WTC11 (cell line): ENCODE measurements at regions not wholly inside any gene's neighbourhood (a gene's known extent, or its start where the extent isn't known, plus 50 kb on each side); places are given as distances from the start of the nearest gene placed in this dataset.

Source experiments
- ATAC-seq: fragments of 200-7000 bp; cut with Tn5 transposase; 2 replicates; pipeline ENCODE4 v1.10.0; 2021; ENCODE audit warnings: mild to moderate bottlenecking, moderate library complexity
- CTCF ChIA-PET: fragments of 300-600 bp; sonication (Branson Sonifier 250); formaldehyde crosslinking; loops from one replicate; lab custom pipeline; 2021; ENCODE audit warnings: antibody characterized with exemption; lab: Charles Lee
- POLR2A ChIA-PET: fragments of 350-600 bp; sonication (Branson Sonifier 250); formaldehyde crosslinking; loops from one replicate; lab custom pipeline; 2021; ENCODE audit warnings: antibody characterized with exemption; lab: Charles Lee
- DNase-seq: peaks from one replicate; pipeline ENCODE4 v3.0.0; 2021; ENCODE audit warnings: low spot score
- H3K27ac Mint-ChIP-seq: 2 replicates; pipeline ENCODE4 v1.8.0; 2021; ENCODE audit warnings: mixed read lengths
- H3K27me3 Mint-ChIP-seq: 2 replicates; pipeline ENCODE4 v1.8.0; 2021; ENCODE audit warnings: low read depth, mild to moderate bottlenecking, moderate library complexity, mixed read lengths
- H3K36me3 Mint-ChIP-seq: 2 replicates; pipeline ENCODE4 v1.8.0; 2021; ENCODE audit warnings: mixed read lengths
- H3K4me1 Mint-ChIP-seq: 2 replicates; pipeline ENCODE4 v1.8.0; 2022; ENCODE audit warnings: mixed read lengths
- H3K4me3 Mint-ChIP-seq: 2 replicates; pipeline ENCODE4 v1.8.0; 2021; ENCODE audit warnings: mild to moderate bottlenecking, moderate library complexity, mixed read lengths
- H3K9me3 Mint-ChIP-seq: 2 replicates; pipeline ENCODE4 v1.8.0; 2021; ENCODE audit warnings: mixed read lengths
- CREB1 ChIP-seq: sonication (generic); formaldehyde crosslinking; IDR thresholded peaks from 2 replicates; pipeline ENCODE4 v1.8.0; 2023; ENCODE audit warnings: mild to moderate bottlenecking, missing genetic modification reagents
- EMX1 ChIP-seq: fragments of 250-450 bp; sonication (Bioruptor Pico); IDR thresholded peaks from 2 replicates; pipeline ENCODE4 v1.8.0; 2021; ENCODE audit warnings: mild to moderate bottlenecking
- FOXJ3 ChIP-seq: sonication (generic); formaldehyde crosslinking; IDR thresholded peaks from 2 replicates; pipeline ENCODE4 v1.9.0; 2021; ENCODE audit warnings: missing genetic modification reagents, mild to moderate bottlenecking, borderline replicate concordance
- JAZF1 ChIP-seq: fragments of 250-450 bp; sonication (Bioruptor Pico); IDR thresholded peaks from 2 replicates; pipeline ENCODE4 v1.9.0; 2021; ENCODE audit warnings: moderate library complexity, mild to moderate bottlenecking, inconsistent platforms
- MXD4 ChIP-seq: fragments of 250-450 bp; sonication (Bioruptor Pico); IDR thresholded peaks from 2 replicates; pipeline ENCODE4 v1.8.0; 2021; ENCODE audit warnings: mild to moderate bottlenecking, moderate library complexity, borderline replicate concordance
- MYBL2 ChIP-seq: sonication (generic); formaldehyde crosslinking; IDR thresholded peaks from 2 replicates; pipeline ENCODE4 v1.8.1; 2023; ENCODE audit warnings: mild to moderate bottlenecking, moderate library complexity, missing genetic modification reagents
- NFYB ChIP-seq: sonication (generic); formaldehyde crosslinking; conservative IDR thresholded peaks from 2 replicates; pipeline ENCODE4 v1.8.0; 2022; ENCODE audit warnings: low read depth, missing genetic modification reagents
- NR2C2 ChIP-seq: sonication (generic); formaldehyde crosslinking; IDR thresholded peaks from 2 replicates; pipeline ENCODE4 v1.8.0; 2022; ENCODE audit warnings: mild to moderate bottlenecking, missing genetic modification reagents
- NR3C1 ChIP-seq: sonication (generic); formaldehyde crosslinking; conservative IDR thresholded peaks from 2 replicates; pipeline ENCODE4 v1.8.1; 2023; ENCODE audit warnings: low read depth, mild to moderate bottlenecking, missing genetic modification reagents
- OVOL2 ChIP-seq: fragments of 250-450 bp; sonication (Bioruptor Pico); IDR thresholded peaks from 2 replicates; pipeline ENCODE4 v1.9.0; 2021; ENCODE audit warnings: mild to moderate bottlenecking, borderline replicate concordance
- RELA ChIP-seq: sonication (generic); formaldehyde crosslinking; IDR thresholded peaks from 2 replicates; pipeline ENCODE4 v1.8.1; 2022; ENCODE audit warnings: missing genetic modification reagents, mild to moderate bottlenecking, borderline replicate concordance
- SMAD3 ChIP-seq: sonication (generic); formaldehyde crosslinking; IDR thresholded peaks from 2 replicates; pipeline ENCODE4 v1.8.0; 2022; ENCODE audit warnings: missing genetic modification reagents, mild to moderate bottlenecking, borderline replicate concordance
- SMAD4 ChIP-seq: sonication (generic); formaldehyde crosslinking; IDR thresholded peaks from 2 replicates; pipeline ENCODE4 v1.8.0; 2022; ENCODE audit warnings: mild to moderate bottlenecking, missing genetic modification reagents
- SOX15 ChIP-seq: fragments of 250-450 bp; sonication (Bioruptor Pico); IDR thresholded peaks from 2 replicates; pipeline ENCODE4 v1.9.0; 2021; ENCODE audit warnings: mild to moderate bottlenecking
- TCF7 ChIP-seq: sonication (generic); formaldehyde crosslinking; IDR thresholded peaks from 2 replicates; pipeline ENCODE4 v1.8.0; 2022; ENCODE audit warnings: mild to moderate bottlenecking, low read depth, missing genetic modification reagents, moderate library complexity
- TEAD4 ChIP-seq: sonication (generic); formaldehyde crosslinking; IDR thresholded peaks from 2 replicates; pipeline ENCODE4 v1.8.0; 2022; ENCODE audit warnings: mild to moderate bottlenecking, missing genetic modification reagents
- ZNF219 ChIP-seq: sonication (generic); formaldehyde crosslinking; IDR thresholded peaks from 2 replicates; pipeline ENCODE4 v1.8.0; 2023; ENCODE audit warnings: missing genetic modification reagents, mild to moderate bottlenecking, borderline replicate concordance
- ZNF232 ChIP-seq: sonication (generic); formaldehyde crosslinking; IDR thresholded peaks from 2 replicates; pipeline ENCODE4 v1.8.0; 2022; ENCODE audit warnings: mild to moderate bottlenecking, missing genetic modification reagents
- ZNF416 ChIP-seq: fragments of 250-450 bp; sonication (Bioruptor Pico); IDR thresholded peaks from 2 replicates; pipeline ENCODE4 v1.9.0; 2021; ENCODE audit warnings: mild to moderate bottlenecking, inconsistent platforms
- TF ChIP-seq, protein P1 (sequence below): sonication (generic); formaldehyde crosslinking; conservative IDR thresholded peaks from 2 replicates; pipeline ENCODE4 v1.8.1; 2022; ENCODE audit warnings: mild to moderate bottlenecking, missing genetic modification reagents
- TF ChIP-seq, protein P2 (sequence below): sonication (generic); formaldehyde crosslinking; IDR thresholded peaks from 2 replicates; pipeline ENCODE4 v1.8.1; 2022; ENCODE audit warnings: low read depth, mild to moderate bottlenecking, moderate library complexity, missing genetic modification reagents, borderline replicate concordance
- TF ChIP-seq, protein P3 (sequence below): sonication (generic); formaldehyde crosslinking; conservative IDR thresholded peaks from 2 replicates; pipeline ENCODE4 v1.8.1; 2023; ENCODE audit warnings: mild to moderate bottlenecking, low read depth, missing genetic modification reagents, moderate library complexity
- TF ChIP-seq, protein P4 (sequence below): sonication (generic); formaldehyde crosslinking; IDR thresholded peaks from 2 replicates; pipeline ENCODE4 v1.8.0; 2022; ENCODE audit warnings: mild to moderate bottlenecking, missing genetic modification reagents
- TF ChIP-seq, protein P5 (sequence below): sonication (generic); formaldehyde crosslinking; IDR thresholded peaks from 2 replicates; pipeline ENCODE4 v1.8.1; 2022; ENCODE audit warnings: low read depth, missing genetic modification reagents, borderline replicate concordance
- TF ChIP-seq, protein P6 (sequence below): fragments of 250-450 bp; sonication (Bioruptor Pico); IDR thresholded peaks from 2 replicates; pipeline ENCODE4 v2.1.2; 2022; ENCODE audit warnings: mild to moderate bottlenecking, moderate library complexity
- TF ChIP-seq, protein P7 (sequence below): sonication (generic); formaldehyde crosslinking; IDR thresholded peaks from 2 replicates; pipeline ENCODE4 v1.8.0; 2023; ENCODE audit warnings: missing genetic modification reagents

DNA sequence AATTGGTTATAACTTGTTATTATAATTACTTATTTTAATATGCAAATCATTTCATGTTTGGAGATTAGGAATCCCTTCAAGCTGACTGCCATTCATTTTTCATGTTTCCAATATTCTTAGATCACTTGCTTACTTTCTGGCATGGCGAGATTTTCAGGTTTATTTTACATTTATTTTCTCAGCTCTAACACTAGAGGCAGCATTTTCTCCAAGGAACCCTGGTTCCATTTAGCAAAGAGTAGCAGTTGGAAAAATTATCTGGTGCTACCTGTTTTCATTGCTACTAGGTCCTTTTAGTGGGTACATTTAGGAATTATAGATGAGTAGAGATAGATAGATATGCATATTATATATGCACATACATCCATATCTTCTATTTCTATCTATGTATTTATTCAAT lies 90.9 kb upstream of the TRPC4 start (continued):
- TF ChIP-seq, protein P1, sequence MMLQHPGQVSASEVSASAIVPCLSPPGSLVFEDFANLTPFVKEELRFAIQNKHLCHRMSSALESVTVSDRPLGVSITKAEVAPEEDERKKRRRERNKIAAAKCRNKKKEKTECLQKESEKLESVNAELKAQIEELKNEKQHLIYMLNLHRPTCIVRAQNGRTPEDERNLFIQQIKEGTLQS = no peak
- TF ChIP-seq, protein P2, sequence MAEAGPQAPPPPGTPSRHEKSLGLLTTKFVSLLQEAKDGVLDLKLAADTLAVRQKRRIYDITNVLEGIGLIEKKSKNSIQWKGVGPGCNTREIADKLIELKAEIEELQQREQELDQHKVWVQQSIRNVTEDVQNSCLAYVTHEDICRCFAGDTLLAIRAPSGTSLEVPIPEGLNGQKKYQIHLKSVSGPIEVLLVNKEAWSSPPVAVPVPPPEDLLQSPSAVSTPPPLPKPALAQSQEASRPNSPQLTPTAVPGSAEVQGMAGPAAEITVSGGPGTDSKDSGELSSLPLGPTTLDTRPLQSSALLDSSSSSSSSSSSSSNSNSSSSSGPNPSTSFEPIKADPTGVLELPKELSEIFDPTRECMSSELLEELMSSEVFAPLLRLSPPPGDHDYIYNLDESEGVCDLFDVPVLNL = no peak
- TF ChIP-seq, all 79 proteins: peak for 0

DNA sequence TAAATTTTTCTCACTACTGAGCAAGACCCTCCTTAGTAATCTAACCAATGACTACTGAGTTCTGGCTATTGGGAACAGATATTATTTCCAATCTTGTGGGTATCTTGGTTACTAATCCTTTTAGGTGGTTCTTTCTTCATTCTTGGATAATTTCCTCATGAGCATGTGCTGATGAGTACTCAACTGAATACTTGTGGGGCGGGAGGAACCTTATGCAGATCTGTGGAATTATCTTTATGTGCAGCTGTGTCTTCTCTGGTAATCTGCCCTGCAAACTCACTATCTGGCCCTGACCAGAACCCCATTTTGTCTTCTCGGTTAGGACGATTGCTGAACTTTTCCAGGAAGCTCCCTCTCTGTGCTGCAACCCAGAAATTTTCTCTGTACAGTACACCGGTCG lies 89.7 kb upstream of the TRPC4 start:
- ATAC-seq (no peak), DNase-seq (no peak)
- peak overlapping the region; percentile 49; the same call in 1 of the 2 replicates for H3K27ac Mint-ChIP-seq
- H3K9me3 Mint-ChIP-seq = peaks cover 9% of the 10 kb centered on the region; the same call in 1 of the 2 replicates
- H3K27me3 Mint-ChIP-seq = no peaks in the 10 kb centered on the region
- H3K4me3 Mint-ChIP-seq = no peak overlapping the region
- POLR2A ChIA-PET = no interaction called here
- CTCF ChIA-PET = interaction anchor here (1.1 to 1.2 kb wide), 2 partner anchors 24 to 90 kb away, joined by 4 to 6 read pairs; partner anchors contain the start of gene TRPC4
- H3K36me3 Mint-ChIP-seq = no peaks in the 10 kb centered on the region
- peaks cover 8% of the 10 kb centered on the region; the same call in 1 of the 2 replicates for H3K4me1 Mint-ChIP-seq
- TF ChIP-seq NR3C1 (CRISPR knock-in tag) = no peak
- TF ChIP-seq CREB1 (CRISPR knock-in tag) = no peak
- no peak for TF ChIP-seq MYBL2
- TF ChIP-seq MXD4 (CRISPR knock-in tag) = no peak
- no peak for TF ChIP-seq SOX15
- no peak for TF ChIP-seq ZNF219
- no peak for TF ChIP-seq SMAD4 (CRISPR knock-in tag)
- no peak for TF ChIP-seq NR2C2 (CRISPR knock-in tag)
- TF ChIP-seq, protein P3, sequence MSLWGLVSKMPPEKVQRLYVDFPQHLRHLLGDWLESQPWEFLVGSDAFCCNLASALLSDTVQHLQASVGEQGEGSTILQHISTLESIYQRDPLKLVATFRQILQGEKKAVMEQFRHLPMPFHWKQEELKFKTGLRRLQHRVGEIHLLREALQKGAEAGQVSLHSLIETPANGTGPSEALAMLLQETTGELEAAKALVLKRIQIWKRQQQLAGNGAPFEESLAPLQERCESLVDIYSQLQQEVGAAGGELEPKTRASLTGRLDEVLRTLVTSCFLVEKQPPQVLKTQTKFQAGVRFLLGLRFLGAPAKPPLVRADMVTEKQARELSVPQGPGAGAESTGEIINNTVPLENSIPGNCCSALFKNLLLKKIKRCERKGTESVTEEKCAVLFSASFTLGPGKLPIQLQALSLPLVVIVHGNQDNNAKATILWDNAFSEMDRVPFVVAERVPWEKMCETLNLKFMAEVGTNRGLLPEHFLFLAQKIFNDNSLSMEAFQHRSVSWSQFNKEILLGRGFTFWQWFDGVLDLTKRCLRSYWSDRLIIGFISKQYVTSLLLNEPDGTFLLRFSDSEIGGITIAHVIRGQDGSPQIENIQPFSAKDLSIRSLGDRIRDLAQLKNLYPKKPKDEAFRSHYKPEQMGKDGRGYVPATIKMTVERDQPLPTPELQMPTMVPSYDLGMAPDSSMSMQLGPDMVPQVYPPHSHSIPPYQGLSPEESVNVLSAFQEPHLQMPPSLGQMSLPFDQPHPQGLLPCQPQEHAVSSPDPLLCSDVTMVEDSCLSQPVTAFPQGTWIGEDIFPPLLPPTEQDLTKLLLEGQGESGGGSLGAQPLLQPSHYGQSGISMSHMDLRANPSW (CRISPR knock-in tag) = no peak
- no peak for TF ChIP-seq TEAD4
- no peak for TF ChIP-seq RELA

DNA sequence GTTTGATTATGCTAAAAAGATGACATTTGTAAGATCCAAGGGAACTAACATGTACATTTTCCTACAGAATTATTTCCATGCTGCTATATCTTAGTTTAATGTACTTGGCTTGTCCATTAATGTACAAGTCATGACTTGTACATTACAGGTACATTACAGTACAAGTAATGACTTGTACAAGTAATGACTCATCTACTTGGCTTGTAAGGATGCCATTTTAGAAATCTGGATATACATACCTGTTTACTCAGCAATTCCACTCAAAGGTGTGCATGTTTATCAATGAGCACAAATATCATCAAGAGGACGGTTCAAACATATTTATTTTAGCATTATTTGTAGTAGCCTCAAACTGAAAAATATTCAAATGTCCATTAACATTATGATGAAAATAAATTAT lies 87.0 kb upstream of the TRPC4 start:
- H3K9me3 Mint-ChIP-seq = peaks cover 6% of the 10 kb centered on the region; the same call in 1 of the 2 replicates
- ATAC-seq (no peak), DNase-seq (no peak)
- peaks cover 17% of the 10 kb centered on the region; the same call in 1 of the 2 replicates for H3K4me1 Mint-ChIP-seq
- CTCF ChIA-PET = no interaction called here
- no peak overlapping the region for H3K27ac Mint-ChIP-seq
- POLR2A ChIA-PET = no interaction called here
- no peaks in the 10 kb centered on the region for H3K36me3 Mint-ChIP-seq
- no peak overlapping the region for H3K4me3 Mint-ChIP-seq
- H3K27me3 Mint-ChIP-seq = no peaks in the 10 kb centered on the region
- TF ChIP-seq, protein P4, sequence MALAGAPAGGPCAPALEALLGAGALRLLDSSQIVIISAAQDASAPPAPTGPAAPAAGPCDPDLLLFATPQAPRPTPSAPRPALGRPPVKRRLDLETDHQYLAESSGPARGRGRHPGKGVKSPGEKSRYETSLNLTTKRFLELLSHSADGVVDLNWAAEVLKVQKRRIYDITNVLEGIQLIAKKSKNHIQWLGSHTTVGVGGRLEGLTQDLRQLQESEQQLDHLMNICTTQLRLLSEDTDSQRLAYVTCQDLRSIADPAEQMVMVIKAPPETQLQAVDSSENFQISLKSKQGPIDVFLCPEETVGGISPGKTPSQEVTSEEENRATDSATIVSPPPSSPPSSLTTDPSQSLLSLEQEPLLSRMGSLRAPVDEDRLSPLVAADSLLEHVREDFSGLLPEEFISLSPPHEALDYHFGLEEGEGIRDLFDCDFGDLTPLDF (CRISPR knock-in tag) = no peak
- TF ChIP-seq FOXJ3 (CRISPR knock-in tag) (no peak), RELA (no peak), ZNF232 (CRISPR knock-in tag) (no peak), SMAD3 (CRISPR knock-in tag) (no peak), NR3C1 (CRISPR knock-in tag) (no peak), TCF7 (CRISPR knock-in tag) (no peak), EMX1 (CRISPR knock-in tag) (no peak), MYBL2 (no peak), JAZF1 (CRISPR knock-in tag) (no peak), ZNF416 (CRISPR knock-in tag) (no peak), NFYB (no peak), OVOL2 (no peak)
- TF ChIP-seq, protein P5, sequence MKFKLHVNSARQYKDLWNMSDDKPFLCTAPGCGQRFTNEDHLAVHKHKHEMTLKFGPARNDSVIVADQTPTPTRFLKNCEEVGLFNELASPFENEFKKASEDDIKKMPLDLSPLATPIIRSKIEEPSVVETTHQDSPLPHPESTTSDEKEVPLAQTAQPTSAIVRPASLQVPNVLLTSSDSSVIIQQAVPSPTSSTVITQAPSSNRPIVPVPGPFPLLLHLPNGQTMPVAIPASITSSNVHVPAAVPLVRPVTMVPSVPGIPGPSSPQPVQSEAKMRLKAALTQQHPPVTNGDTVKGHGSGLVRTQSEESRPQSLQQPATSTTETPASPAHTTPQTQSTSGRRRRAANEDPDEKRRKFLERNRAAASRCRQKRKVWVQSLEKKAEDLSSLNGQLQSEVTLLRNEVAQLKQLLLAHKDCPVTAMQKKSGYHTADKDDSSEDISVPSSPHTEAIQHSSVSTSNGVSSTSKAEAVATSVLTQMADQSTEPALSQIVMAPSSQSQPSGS = no peak
- TF ChIP-seq, protein P6, sequence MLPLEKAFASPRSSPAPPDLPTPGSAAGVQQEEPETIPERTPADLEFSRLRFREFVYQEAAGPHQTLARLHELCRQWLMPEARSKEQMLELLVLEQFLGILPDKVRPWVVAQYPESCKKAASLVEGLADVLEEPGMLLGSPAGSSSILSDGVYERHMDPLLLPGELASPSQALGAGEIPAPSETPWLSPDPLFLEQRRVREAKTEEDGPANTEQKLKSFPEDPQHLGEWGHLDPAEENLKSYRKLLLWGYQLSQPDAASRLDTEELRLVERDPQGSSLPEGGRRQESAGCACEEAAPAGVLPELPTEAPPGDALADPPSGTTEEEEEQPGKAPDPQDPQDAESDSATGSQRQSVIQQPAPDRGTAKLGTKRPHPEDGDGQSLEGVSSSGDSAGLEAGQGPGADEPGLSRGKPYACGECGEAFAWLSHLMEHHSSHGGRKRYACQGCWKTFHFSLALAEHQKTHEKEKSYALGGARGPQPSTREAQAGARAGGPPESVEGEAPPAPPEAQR (CRISPR knock-in tag) = no peak
- TF ChIP-seq, protein P7, sequence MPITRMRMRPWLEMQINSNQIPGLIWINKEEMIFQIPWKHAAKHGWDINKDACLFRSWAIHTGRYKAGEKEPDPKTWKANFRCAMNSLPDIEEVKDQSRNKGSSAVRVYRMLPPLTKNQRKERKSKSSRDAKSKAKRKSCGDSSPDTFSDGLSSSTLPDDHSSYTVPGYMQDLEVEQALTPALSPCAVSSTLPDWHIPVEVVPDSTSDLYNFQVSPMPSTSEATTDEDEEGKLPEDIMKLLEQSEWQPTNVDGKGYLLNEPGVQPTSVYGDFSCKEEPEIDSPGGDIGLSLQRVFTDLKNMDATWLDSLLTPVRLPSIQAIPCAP = no peak
